Loucy (cell line): ENCODE measurements at regions not wholly inside any gene's neighbourhood (a gene's known extent, or its start where the extent isn't known, plus 50 kb on each side); places are given as distances from the start of the nearest gene placed in this dataset.

Experiments
- EZH2phosphoT487 ChIP-seq: fragments of 200-600 bp; IDR thresholded peaks from 2 replicates; pipeline ENCODE4 v1.6.1; 2018; ENCODE audit warnings: antibody characterized with exemption, mild to moderate bottlenecking, moderate library complexity, borderline replicate concordance
- TF ChIP-seq, protein P1 (sequence below): fragments of 200-600 bp; sonication (generic); conservative IDR thresholded peaks from 2 replicates; pipeline ENCODE4 v1.5.1; 2014; ENCODE audit warnings: mild to moderate bottlenecking, antibody characterized with exemption, low read length

GRCh38 chr15:53312707-53313106, 446.8 kb downstream of the WDR72 start:
- TF ChIP-seq, protein P1, sequence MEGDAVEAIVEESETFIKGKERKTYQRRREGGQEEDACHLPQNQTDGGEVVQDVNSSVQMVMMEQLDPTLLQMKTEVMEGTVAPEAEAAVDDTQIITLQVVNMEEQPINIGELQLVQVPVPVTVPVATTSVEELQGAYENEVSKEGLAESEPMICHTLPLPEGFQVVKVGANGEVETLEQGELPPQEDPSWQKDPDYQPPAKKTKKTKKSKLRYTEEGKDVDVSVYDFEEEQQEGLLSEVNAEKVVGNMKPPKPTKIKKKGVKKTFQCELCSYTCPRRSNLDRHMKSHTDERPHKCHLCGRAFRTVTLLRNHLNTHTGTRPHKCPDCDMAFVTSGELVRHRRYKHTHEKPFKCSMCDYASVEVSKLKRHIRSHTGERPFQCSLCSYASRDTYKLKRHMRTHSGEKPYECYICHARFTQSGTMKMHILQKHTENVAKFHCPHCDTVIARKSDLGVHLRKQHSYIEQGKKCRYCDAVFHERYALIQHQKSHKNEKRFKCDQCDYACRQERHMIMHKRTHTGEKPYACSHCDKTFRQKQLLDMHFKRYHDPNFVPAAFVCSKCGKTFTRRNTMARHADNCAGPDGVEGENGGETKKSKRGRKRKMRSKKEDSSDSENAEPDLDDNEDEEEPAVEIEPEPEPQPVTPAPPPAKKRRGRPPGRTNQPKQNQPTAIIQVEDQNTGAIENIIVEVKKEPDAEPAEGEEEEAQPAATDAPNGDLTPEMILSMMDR: no peak
- no peak for TF ChIP-seq EZH2phosphoT487
